GM18502 (cell line): ENCODE measurements at regions not wholly inside any gene's neighbourhood (a gene's known extent, or its start where the extent isn't known, plus 50 kb on each side); places are given as distances from the start of the nearest gene placed in this dataset.
"Not testable (repeated sequence)": the region's sequence is repeated elsewhere in the genome, so short reads cannot be mapped to it uniquely, and the experiment has no call there.

Experiments used
- ATAC-seq: cut with Tn5 transposase; IDR thresholded peaks from one replicate; pipeline ENCODE4 v1.9.1; 2021; ENCODE audit warnings: mild to moderate bottlenecking; ENCODE audit not compliant: unreplicated experiment, poor library complexity

DNA sequence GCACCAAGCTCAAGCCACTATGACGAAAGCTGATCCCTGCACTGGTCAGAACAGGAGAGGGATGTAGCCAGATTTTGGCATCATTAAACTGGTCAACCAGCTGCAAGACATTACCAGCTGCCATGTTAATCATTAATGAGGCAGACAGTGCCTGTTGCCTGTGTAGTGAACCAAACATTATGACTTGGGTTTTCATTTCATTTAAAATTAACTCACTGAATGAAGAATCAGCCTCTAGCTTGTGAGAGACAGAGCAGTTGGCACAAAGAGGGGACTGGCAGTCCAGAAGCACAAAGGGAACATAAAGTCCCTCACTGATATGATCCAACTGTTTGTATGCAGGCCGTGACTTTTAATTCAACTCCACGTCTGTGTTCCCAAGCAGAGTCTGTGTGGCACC, 318.9 kb downstream of the SEC16B start:
- no peak for ATAC-seq

DNA sequence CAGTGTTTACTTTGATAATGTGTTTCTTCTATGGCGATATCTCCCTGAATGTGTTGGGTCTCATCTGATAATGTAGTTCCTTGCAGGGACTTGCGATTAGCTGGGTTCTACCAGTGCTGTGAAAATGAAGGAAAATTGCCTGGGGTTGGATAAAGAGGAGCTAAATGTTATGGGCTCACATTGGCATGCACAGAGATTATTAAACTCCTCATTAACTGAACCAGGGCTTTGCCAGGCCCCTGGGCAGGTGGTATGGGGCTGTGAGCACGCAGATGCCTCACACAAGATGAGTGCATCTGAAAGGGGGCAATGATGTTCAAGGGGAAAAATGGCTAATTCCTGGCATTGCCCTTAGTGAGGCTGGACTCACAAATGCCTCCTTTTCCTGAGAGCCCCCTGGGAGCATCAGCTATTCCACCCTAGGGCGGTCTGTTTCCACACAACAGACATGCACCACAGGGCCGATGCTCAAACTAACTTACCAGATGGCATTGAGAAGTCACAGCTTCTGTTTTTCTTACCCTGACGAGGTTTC, 321.1 kb downstream of the SEC16B start:
- ATAC-seq, result no peak

DNA sequence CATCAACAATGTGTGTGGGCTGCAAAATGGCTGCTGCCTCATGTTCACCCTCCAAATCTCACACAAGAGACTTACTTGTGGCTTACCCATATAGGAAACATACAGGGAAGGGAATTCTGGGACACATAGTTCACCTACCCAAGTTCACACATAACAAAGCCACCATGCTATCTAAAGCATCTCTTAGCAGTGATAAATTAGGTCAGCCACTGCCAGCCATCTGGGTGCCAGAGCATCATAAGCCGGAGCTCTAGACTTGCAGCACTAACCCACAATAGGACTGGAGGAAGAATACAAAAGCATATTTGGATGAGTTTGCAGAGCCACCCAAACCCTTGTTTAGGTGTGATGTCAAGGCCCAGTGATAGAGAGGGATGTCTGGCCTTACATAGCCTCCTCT, 321.7 kb downstream of the SEC16B start:
- ATAC-seq, result no peak

DNA sequence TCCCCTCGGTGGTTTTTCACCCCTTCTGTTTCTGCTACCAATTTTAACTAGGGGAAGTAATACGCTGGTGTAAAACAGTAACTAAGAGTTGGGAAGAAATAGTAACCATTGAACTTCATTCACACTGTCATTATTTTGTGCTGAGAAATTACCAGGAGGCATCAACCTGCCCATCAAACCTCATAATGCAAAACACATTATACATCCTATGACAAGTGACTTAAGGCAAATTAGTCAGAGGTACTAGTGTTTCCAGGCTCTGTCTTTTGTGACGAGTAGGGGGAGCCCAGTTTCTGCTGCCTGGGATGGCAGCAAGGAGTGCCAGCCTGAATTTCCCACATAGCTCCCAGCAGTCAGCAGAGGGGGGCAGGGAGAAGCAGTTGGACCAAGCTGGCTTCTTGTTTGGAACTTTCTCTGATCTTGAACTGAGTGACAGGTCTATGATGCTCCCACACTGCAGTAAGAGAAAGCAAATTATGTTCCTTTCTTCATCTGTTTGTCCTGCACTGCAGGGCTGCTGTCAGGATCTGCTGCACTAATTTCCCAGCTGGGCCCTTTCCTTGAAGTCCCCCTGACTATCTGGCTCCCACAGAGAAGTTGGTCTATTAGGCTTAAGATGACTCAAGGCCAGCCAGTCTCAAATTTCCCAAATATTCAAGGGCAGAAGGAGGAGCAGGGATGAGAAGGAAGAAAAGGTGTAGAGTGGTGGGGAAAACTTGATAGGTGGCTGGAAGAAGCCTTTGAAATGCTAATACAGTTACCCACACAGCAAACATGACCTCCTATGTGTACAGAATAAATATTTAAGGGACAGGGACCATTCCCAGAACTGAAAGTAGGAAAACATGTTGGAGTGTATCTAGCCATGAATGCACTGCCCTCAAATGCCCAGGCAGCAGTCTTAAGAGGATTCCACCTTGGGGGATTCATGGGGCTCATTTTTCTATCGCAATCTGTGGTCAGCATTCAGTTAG, 322.8 kb downstream of the SEC16B start:
- ATAC-seq, result no peak

DNA sequence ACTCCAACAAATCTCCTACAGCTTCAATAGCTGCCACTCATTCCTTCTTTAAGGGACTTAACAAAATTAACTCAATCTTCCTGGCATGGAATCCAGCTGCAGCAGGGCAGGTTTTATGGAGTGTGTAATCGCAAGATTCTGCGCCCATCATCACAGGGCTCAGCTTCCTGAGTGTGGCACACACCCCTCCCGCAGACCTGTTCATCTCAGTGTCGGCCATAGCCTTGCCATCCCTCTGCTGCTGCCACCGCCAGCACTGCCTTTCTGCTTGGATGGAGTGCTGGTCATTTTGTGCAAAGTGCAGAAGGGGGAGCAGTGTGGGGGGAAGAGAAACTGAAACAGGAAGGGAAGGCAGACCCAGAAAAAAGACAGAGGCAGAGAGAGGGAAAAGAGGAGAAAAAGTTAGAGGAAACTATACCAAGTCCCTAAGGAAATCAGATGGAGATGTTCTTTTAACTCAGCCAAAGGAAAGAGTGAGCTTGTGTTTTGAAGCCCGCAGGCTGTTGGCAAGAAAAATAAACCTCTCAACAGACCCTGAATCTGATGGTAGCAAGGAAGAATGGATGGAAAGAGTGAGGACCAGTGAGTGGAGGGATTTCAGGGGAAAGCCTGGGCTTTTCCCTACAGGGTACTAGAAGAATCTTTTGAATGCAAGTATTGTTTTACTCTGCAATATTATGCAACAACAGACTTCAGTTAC, 324.2 kb downstream of the SEC16B start:
- ATAC-seq, result no peak

DNA sequence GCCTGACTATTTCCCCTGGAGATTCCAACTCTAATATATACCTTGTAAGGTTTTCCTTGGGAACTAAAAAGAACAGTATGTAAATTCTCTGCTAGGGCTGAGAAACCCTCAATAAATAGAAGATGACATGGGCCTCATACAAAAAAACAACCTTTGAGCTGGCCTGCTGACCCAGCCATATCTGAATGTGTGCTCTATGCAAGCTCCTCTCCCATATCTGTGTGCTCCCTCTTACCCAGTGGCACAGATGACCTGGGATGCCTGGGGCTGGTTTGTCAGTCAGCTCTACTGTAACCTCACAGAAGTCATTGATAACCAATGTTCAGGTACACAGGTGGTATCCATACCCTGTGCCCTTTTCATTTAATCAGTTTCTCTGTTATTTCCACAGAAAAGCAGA, 329.2 kb downstream of the SEC16B start:
- ATAC-seq, result no peak

DNA sequence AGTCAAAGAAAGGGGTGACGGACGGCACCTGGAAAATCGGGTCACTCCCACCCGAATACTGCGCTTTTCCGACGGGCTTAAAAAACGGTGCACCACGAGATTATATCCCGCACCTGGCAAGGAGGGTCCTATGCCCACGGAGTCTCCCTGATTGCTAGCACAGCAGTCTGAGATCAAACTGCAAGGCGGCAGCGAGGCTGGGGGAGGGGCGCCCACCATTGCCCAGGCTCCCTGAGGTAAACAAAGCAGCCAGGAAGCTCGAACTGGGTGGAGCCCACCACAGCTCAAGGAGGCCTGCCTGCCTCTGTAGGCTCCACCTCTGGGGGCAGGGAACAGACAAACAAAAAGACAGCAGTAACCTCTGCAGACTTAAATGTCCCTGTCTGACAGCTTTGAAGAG, 335.7 kb downstream of the SEC16B start:
- ATAC-seq, result not testable (repeated sequence)

DNA sequence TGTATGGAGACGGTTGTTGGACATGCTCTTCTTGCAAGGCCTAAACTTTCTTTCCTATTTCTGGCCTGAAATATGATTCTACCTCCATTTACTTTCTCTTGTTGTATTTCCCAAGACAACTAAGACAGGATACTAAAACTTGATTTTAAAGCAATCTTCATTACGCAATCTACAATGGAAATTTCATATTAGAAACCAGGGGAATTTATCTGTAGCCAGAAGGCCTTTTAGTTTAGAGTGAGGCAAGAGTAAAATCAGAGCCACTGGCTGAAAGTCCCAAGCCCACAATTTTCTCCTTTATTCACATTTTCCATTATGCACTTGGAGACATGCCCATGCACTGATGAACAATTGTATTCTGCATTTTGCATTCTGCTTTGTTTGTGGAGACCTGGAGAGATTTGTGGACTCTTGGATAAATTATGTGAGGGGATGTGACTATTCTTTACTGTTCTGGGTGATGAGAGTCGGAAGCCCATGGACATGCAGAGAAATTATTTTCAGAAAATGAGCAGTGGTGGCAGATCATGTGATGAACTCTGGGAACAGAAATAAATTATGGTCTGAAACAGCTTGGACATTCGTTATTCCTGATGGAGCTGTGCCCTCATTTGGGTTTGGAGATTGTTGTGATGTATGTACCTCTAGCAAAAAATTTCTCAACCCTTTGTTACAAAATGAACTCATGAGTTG, 336.8 kb downstream of the SEC16B start:
- no peak for ATAC-seq

DNA sequence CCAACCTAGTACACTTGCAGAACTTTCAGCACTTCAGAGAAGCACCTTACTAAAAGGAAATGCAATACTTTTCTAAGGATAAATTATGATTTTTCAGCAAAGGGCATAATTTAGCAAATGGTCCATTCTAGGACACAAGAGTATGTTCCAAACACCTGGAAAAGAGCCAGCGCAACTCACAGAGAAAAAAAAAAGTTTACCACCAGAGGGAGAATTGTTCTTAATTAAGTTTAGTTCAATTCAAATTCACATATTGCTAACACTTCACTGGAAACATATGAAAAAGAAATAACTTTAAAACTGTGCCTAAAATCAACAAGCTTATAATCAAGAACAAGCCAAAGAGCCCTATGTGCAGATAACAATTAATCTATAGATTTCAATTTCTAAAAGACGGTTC, 338.1 kb downstream of the SEC16B start:
- no peak for ATAC-seq

DNA sequence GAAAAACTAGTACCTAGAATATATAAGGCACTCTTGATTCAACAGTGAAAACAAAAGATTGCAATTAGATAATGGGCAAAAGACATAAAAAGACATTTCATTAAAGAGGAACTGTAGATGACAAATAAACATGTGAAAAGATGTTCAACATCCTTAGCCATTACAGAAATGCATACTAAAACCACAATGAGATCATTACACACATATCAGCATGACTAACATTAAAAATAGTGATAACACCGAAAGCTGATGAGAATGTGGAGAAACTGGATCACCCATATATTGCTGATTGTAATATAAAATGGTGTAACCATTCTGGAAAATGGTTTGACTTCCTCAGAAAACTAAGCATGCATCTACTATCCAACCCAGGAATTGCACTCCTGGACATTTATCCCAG, 340.3 kb downstream of the SEC16B start:
- ATAC-seq, result no peak

DNA sequence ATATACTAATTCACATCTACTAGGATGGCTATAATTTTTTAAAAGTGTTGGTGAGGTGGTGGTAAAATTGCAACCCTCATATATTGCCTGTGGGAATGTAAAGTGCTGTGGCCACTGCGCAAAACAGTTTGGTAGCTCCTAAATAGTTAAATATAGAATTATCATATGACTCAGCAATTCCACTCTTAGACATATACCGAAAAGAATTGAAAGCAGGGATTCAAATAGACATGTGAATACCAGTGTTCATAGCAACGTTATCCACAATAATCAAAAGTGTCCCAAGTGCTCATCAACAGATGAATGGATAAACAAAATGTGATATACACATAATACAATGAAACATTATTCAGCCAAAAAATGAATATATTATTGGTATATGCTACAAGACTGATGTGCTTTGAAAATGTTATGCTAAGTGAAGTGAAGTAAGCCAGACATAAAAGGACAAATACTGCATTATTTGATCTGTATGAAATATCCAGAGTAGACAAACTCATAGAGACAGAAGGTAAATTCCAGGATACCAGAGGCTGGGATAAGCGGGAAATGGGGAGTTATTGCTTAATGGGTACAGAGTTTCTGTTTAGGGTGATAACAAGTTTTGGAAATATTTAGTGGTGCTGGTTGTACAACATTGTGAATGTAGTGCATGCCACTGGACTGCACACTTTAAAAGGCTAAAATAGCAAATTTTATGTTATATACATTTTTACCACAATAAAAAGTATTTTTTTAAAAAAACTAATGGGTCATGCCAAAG, 342.5 kb downstream of the SEC16B start:
- ATAC-seq, result no peak

DNA sequence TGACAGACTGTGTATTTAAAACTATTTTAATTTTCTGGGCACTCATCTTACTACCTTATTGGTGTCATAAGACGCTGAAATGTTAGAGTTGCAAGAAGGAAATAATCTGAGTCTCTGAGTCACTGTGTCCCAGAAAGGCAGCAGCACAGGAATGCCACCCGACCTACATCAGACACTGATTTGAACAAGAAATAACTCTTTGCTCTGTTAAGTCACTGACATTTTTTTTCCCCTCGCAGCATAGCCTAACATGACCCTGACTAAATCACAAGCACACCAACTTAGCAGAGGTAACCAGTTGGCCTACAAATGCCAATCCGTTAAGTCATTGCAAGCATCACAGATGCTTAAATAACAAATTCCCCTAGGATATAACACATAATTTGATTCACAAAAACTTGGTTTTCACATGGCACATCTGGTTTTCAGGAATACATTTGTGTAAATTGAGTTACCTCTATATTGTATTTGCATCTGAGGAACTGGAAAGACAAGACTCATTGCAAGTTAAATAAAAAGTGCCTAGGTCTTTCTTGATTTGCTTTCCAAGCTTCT, 349.1 kb downstream of the SEC16B start:
- no peak for ATAC-seq

DNA sequence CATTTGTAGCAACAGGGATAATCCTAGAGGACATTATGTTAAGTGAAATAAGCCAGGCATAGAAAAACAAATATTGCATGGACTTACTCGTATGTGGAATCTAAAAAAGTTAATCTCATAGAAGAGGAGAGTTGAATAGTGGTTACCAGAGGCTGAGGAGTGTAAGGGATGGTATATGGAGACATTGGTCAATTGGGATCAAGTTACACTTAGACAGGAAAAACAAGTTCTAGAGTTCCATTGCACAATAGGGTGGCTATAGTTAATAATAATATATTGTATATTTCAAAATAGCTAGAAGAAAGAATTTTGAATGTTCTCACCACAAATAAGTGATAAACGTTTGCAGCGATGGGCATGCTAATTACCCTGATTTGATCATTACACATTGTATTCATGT, 354.6 kb downstream of the SEC16B start:
- ATAC-seq, result no peak

DNA sequence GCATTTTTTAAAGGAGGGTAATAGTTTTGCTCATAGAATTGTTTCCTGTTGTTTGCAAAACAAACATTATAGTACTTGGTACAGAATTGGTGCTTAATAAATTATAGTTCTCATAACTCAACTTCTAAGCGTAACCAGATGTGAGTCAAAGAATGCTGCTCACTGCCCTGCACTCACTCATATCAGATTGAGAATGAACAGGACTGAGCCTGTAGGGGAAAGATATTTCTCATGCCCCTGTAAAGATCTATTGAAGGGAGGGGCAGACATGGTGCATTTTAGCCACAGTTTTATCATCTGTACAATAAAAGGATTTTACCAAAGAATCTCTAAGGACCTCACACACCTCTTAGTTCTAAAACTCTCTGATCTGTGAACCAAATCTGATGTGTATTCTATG, 358.5 kb downstream of the SEC16B start:
- no peak for ATAC-seq

DNA sequence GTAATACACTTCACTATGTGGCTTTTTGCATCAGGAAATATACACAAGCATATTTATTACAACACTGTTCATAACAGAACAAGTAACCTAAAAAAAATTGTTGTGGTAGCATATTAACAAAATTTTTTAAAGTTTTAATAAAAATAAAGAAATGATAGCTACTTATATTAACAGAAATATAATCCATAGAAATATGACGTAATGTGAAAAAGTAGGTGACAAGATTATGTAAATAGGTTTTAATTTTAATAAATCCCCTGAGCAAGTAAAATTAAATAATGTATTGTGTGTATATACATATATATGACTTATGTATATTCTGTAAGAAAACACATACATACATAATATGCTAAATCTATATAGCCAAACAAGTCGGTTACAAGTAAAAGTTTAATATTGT, 359.9 kb downstream of the SEC16B start:
- no peak for ATAC-seq

DNA sequence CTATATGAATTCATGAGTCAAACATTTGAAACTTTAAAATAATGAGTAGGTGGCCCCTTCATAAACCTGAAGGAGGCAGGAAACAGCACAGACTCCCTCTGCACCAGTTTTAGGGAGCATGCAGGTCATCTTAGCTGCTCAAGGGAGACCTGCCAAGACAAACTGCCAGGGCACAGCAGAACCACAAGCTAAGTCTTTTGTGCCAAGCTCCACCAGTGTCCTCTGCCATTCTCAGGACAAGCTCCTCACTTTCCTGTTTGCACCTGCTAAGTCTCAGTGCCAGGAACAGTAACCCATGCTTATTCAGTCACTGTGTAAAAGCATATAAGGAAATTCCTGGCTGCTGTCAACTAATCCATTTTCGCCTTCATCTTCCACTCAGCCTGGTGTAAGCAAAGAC, 368.9 kb downstream of the SEC16B start:
- no peak for ATAC-seq

DNA sequence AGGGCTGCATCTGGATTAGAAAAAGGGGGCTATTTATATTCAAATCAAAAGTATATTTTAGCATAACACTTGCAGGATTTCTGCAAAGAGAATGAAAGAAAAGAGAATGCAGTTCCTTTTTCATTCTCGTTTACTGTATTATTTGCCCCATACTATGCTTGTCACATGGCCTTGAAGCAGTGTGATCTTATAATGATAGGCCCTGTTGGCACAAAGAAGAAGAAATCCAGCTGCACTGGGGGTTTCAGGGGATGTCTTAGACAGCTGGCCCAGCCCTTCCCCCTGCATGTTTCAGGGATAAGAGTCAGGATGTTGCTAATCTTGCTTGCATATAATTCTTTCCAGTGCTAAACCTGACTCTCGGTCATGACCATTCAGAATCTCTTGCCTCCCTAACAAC, 369.5 kb downstream of the SEC16B start:
- ATAC-seq, result no peak

DNA sequence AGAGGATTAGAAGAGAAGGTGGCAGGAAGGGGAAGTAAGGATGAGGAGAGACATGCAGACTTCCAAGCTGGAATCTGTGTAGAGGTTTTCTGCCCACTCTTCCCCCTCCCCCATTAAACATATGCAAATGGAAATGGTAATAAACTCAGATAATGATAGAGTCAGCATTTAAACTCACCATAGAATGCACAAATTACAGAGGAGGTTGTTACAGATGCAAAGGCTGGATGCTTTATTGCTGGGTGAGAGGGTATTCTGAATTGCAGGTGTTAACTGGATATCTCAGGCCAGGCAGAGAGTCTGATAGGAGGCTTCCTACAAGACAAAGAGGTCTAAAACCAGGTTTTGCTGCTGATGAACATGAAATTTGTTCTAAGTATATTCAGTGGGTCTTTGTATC, 372.5 kb downstream of the SEC16B start:
- ATAC-seq, result no peak

DNA sequence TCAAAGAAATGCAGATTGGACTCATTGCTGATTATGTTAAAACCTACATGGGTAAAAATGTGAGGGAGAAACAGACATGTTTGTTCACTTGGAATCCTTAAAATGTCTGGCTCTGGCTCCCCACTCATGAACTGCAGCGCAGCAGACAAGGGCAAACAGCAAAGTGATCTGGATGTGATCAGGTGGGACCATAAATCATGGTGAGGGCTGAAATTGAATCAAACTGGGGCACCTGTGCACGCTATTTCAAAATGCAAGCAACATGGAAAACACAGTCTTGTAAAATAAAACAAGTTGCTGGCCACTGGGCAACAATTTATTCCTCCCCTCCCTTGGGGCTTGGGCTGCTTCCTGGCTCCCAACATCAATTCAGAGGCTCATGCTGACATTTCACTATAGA, 373.4 kb downstream of the SEC16B start:
- no peak for ATAC-seq

DNA sequence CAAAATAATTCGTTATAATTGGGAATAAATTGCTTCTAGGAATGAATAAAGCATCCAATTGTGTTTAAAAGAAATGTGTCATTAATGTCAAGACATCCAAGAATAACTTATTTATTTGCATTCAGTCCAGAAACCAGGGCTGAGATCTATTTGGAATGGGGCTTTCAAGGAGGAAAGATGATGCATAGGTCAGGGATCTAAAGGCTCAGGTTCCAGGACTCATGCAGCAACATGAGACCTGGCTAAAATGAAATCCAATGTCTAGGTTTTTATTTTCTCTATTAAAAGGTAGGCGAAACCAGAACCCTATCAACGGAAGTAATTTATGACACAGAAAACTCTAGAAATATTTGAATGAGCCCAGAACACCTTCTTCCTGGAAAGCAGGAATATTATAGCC, 376.8 kb downstream of the SEC16B start:
- ATAC-seq, result no peak
